A673 (cell line): ENCODE measurements at regions not wholly inside any gene's neighbourhood (a gene's known extent, or its start where the extent isn't known, plus 50 kb on each side); places are given as distances from the start of the nearest gene placed in this dataset.

Source experiments
- EZH2 ChIP-seq: fragments of 200-600 bp; sonication (generic); IDR thresholded peaks from 2 replicates; pipeline ENCODE4 v1.6.1; 2017; ENCODE audit warnings: borderline replicate concordance, low read depth, mild to moderate bottlenecking, mixed read lengths, antibody characterized with exemption, low read length; ENCODE audit not compliant: poor library complexity, severe bottlenecking
- TF ChIP-seq, protein P1 (sequence below): fragments of 300-800, 200-600 bp; sonication (generic); conservative IDR thresholded peaks from 2 replicates; pipeline ENCODE4 v1.5.1; 2017; ENCODE audit warnings: low read depth, mild to moderate bottlenecking, antibody characterized with exemption, low read length, moderate library complexity, mixed read lengths

DNA sequence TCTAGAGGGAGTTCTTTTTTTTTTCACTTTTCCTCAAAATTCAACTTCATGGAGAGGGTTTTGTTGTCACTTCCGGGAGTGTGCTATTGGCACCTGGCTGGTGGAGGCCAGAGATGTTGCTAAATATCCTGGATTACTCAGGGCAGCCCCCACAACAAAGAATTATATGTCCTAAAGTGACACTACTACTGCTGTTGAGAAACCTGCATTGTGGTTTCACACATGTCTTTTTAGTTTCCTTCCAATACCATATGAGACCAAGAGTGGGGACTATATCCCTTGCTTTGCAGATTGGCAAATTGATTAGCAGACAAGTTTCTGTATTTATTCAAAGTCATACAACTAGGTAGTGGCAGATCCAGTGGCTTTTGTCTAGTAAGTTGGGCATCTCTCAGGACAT lies 826.8 kb downstream of the TRIB2 start:
- TF ChIP-seq, protein P1, sequence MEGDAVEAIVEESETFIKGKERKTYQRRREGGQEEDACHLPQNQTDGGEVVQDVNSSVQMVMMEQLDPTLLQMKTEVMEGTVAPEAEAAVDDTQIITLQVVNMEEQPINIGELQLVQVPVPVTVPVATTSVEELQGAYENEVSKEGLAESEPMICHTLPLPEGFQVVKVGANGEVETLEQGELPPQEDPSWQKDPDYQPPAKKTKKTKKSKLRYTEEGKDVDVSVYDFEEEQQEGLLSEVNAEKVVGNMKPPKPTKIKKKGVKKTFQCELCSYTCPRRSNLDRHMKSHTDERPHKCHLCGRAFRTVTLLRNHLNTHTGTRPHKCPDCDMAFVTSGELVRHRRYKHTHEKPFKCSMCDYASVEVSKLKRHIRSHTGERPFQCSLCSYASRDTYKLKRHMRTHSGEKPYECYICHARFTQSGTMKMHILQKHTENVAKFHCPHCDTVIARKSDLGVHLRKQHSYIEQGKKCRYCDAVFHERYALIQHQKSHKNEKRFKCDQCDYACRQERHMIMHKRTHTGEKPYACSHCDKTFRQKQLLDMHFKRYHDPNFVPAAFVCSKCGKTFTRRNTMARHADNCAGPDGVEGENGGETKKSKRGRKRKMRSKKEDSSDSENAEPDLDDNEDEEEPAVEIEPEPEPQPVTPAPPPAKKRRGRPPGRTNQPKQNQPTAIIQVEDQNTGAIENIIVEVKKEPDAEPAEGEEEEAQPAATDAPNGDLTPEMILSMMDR = no peak
- no peak for TF ChIP-seq EZH2
